Naive thymus-derived CD8-positive, alpha-beta T cell (primary cell): ENCODE measurements at regions not wholly inside any gene's neighbourhood (a gene's known extent, or its start where the extent isn't known, plus 50 kb on each side); places are given as distances from the start of the nearest gene placed in this dataset.

Experiments
- ATAC-seq, 2 donors: fragments of 150-1000 bp; cut with Tn5 transposase in 1 of 2; sonication (Bioruptor Pico), chemical (Tn5 transposase) in 1 of 2; 1 replicate in 1 of 2; 2 replicates in 1 of 2; pipeline ENCODE4 v1.10.0; 2021; ENCODE audit warnings: mild to moderate bottlenecking in 2 of 2, moderate library complexity in 2 of 2
- POLR2A ChIA-PET: fragments of 350-600 bp; sonication (Branson Sonifier 250); formaldehyde crosslinking; loops from one replicate; lab custom pipeline; 2021; ENCODE audit warnings: antibody characterized with exemption; lab: Charles Lee
- DNase-seq, 10 donors: peaks; one replicate each; pipeline versions ENCODE4 v3.0.0 to v3.0.0-alpha.2; 2020 to 2022
- H3K27ac Mint-ChIP-seq, 10 donors: one replicate each; pipeline ENCODE4 v1.8.0; 2020 to 2022; ENCODE audit warnings: mild to moderate bottlenecking in 10 of 10, mixed read lengths in 10 of 10, moderate library complexity in 4 of 10, inconsistent platforms in 1 of 10
- H3K27me3 Mint-ChIP-seq, 5 donors: one replicate each; pipeline ENCODE4 v1.8.0; 2021 to 2022; ENCODE audit warnings: mixed read lengths in 5 of 5
- H3K36me3 Mint-ChIP-seq, 3 donors: one replicate each; pipeline ENCODE4 v1.8.0; 2020 to 2022; ENCODE audit warnings: mixed read lengths in 3 of 3, mild to moderate bottlenecking in 2 of 3, inconsistent platforms in 1 of 3
- H3K4me1 Mint-ChIP-seq, 4 donors: one replicate each; pipeline ENCODE4 v1.8.0; 2021 to 2022; ENCODE audit warnings: mixed read lengths in 4 of 4
- H3K4me3 Mint-ChIP-seq, 10 donors: one replicate each; pipeline ENCODE4 v1.8.0; 2020 to 2022; ENCODE audit warnings: mild to moderate bottlenecking in 10 of 10, mixed read lengths in 10 of 10, moderate library complexity in 6 of 10, inconsistent platforms in 1 of 10
- H3K9me3 Mint-ChIP-seq, 9 donors: one replicate each; pipeline ENCODE4 v1.8.0; 2020 to 2022; ENCODE audit warnings: mixed read lengths in 9 of 9, mild to moderate bottlenecking in 3 of 9, inconsistent platforms in 1 of 9, moderate library complexity in 1 of 9

DNA sequence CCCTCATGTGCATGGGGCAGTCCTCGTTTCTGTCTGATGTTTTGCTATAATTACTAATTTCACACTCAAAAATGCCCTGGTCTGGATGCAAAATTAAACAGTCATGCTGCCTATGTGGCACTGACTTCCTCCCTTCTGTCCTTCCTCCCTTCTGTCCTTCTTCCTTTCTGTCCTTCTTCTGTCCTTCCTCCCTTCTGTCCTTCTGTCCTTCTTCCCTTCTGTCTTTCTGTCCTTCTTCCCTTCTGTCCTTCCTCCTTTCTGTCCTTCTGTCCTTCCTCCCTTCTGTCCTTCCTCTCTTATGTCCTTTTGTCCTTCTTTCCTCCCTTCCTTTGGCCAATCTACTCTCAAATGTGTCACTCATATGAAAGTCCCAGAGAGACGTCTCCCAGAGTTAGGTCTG, 93.8 kb downstream of the IRF8 start:
- Mint-ChIP-seq H3K4me3 (no peak overlapping the region), H3K4me1 (peaks cover 2 to 59% (median 4%) of the 10 kb centered on the region in 4 donors), H3K9me3 (no peaks in the 10 kb centered on the region), H3K36me3 (no peaks in the 10 kb centered on the region), H3K27me3 (peaks cover 3 to 27% (median 6%) of the 10 kb centered on the region in 5 donors), H3K27ac (no peak overlapping the region)
- ATAC-seq (no peak), DNase-seq (no peak)
- POLR2A ChIA-PET: no interaction called here

GRCh38 chr16:85994492-85995490, 95.8 kb downstream of the IRF8 start:
- ATAC-seq (no peak), DNase-seq (no peak)
- POLR2A ChIA-PET: interaction anchor here (0.8 kb wide), 1 partner anchor 173 kb away, joined by 4 read pairs; no protein-coding TSS in a partner anchor
- Mint-ChIP-seq H3K4me3 (peak overlapping the region in 2 of 10 donors; percentile 8 to 19), H3K27me3 (peaks cover 0 to 10% (median 2%) of the 10 kb centered on the region in 5 donors), H3K4me1 (peaks cover 5 to 51% (median 6%) of the 10 kb centered on the region in 4 donors), H3K27ac (peak overlapping the region in 1 of 10 donors; percentile 35), H3K36me3 (no peaks in the 10 kb centered on the region), H3K9me3 (no peaks in the 10 kb centered on the region)

DNA sequence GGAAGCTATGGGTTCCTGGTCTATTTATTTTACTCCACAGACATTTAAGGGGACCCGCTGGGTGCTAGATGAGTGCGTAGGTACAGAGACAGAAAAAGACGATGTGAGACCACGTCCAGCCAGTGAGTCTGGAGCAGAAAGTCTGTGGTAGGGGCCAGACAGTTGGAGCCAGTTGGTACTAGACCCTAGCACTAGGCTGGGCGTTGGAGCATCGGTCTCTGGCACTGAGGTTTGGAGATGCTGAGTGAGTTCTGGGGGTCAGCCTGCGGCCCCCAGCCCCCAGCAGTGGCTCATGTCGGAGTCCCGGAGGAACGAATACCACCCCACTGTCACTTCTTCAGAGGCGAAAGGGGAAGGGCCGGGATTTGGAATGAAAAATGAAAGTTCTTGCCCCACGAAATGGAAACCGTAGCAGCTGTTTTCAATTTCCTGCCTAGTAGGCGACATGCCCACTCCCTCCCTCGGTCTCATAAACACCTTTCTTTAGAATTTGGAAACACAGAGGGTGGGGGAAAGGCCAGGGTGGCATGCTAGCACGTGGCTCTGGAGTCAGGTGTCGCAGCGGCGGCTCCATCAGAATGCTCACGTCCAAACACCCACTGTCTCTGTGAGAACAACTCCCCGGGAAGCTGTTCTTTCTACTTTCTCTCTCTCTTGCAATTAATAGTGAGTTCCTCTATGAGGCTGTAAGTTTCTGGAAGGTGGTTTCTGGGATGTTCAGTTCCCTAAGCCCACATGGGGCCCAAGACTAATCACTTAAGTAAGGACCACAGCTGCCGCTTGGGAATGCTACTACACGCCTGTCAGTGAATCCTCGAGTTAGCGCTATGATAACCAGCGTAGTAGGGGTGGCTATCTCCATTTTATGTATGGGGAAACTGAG, 96.8 kb downstream of the IRF8 start:
- H3K4me3 Mint-ChIP-seq: peak overlapping the region in 2 of 10 donors; percentile 45 to 65
- no peaks in the 10 kb centered on the region for H3K36me3 Mint-ChIP-seq
- no peaks in the 10 kb centered on the region for H3K9me3 Mint-ChIP-seq
- peak overlapping the region in 1 of 10 donors; percentile 35 for H3K27ac Mint-ChIP-seq
- H3K4me1 Mint-ChIP-seq: peaks cover 5 to 42% (median 6%) of the 10 kb centered on the region in 4 donors
- peaks cover 0 to 10% (median 0%) of the 10 kb centered on the region in 5 donors for H3K27me3 Mint-ChIP-seq
- DNase-seq (no peak), ATAC-seq (no peak)
- POLR2A ChIA-PET: no interaction called here

GRCh38 chr16:85996843-85997242, 97.9 kb downstream of the IRF8 start:
- Mint-ChIP-seq H3K4me1 (peaks cover 5 to 37% (median 6%) of the 10 kb centered on the region in 4 donors), H3K27ac (peak overlapping the region in 1 of 10 donors; percentile 32), H3K4me3 (no peak overlapping the region), H3K36me3 (no peaks in the 10 kb centered on the region), H3K27me3 (peaks cover 0 to 10% (median 0%) of the 10 kb centered on the region in 5 donors), H3K9me3 (no peaks in the 10 kb centered on the region)
- DNase-seq: no peak
- no peak for ATAC-seq
- POLR2A ChIA-PET: no interaction called here

- POLR2A ChIA-PET: no interaction called here
- no peaks in the 10 kb centered on the region for H3K9me3 Mint-ChIP-seq
- peaks cover 0 to 5% (median 0%) of the 10 kb centered on the region in 5 donors for H3K27me3 Mint-ChIP-seq
- no peak for ATAC-seq
- no peak for DNase-seq
- H3K27ac Mint-ChIP-seq: no peak overlapping the region
- no peak overlapping the region for H3K4me3 Mint-ChIP-seq
- H3K36me3 Mint-ChIP-seq: no peaks in the 10 kb centered on the region
- peaks cover 4 to 35% (median 5%) of the 10 kb centered on the region in 4 donors for H3K4me1 Mint-ChIP-seq
These were observed 99.4 kb downstream of the IRF8 start for GRCh38 chr16:85998171-85998867.

DNA sequence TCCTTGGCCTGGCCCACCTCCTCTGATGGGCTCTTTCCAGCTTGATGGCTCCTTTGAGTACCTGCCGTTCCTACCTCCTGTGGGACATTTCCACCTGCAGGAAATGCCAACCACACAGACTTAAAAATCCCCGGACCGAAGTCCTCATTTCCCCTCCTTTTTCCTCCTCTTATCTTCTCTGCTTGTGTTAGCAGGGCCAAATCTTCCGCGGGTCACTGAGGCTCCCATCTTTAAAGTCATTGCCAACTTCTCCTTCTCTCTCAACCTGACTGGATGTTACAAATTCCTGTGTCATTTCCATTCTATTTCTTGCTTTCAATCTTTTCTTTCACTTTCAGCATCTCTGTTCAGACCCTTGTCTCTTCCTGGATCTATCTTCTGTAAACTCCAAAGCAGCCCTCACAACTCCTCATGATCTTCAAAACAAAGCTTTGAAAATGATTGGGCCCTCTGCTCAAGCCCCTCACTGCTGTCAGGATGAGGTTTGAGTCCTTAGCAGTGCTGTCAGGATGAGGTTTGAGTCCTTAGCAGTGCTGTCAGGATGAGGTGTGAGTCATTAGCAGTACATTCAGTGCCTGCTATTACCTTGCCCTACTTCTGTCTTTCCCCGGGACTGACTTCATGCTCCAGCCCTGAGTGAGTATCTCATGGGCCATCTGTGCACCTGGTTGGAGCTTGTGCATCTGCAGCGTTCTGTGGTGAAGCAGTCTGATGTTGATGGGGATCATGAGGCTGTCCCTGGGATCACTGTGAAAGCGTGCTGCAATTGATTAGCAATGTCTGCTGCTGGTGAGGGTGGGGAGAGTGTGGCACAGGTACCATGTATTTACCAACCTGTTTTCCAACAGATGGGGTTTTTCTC, 100.1 kb downstream of the IRF8 start:
- Mint-ChIP-seq H3K4me3 (peak overlapping the region in 2 of 10 donors; percentile 2 to 13), H3K36me3 (no peaks in the 10 kb centered on the region), H3K27me3 (peaks cover 0 to 5% (median 1%) of the 10 kb centered on the region in 5 donors), H3K4me1 (peaks cover 4 to 35% (median 5%) of the 10 kb centered on the region in 4 donors), H3K9me3 (no peaks in the 10 kb centered on the region), H3K27ac (peak overlapping the region in 4 of 10 donors; percentile 2 to 55 (median 20))
- POLR2A ChIA-PET: no interaction called here
- DNase-seq: no peak
- ATAC-seq: no peak

DNA sequence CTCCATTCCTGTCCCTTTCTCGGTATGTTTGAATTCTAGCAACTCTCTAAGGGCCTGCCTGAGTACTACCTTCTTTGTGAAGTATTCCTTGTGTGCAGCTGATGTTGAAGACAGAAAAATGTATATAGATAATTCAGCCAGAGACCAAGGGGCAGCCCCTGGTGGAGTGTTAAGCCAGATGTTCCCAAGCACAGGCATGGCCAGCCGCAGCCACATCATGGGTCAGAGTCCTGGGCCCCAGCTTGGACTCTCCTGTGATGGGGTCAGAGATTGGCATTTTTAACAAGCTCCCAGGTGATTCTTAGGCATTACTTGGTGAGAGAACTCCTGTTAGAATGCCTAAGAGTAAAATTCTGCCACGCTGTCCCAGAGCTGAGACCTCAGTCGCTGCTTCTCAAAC, 100.8 kb downstream of the IRF8 start:
- Mint-ChIP-seq H3K9me3 (no peaks in the 10 kb centered on the region), H3K27me3 (peaks cover 0 to 5% (median 0%) of the 10 kb centered on the region in 5 donors), H3K4me1 (peaks cover 4 to 34% (median 5%) of the 10 kb centered on the region in 4 donors), H3K36me3 (no peaks in the 10 kb centered on the region), H3K4me3 (no peak overlapping the region), H3K27ac (peak overlapping the region in 1 of 10 donors; percentile 33)
- POLR2A ChIA-PET: no interaction called here
- ATAC-seq (no peak), DNase-seq (no peak)

DNA sequence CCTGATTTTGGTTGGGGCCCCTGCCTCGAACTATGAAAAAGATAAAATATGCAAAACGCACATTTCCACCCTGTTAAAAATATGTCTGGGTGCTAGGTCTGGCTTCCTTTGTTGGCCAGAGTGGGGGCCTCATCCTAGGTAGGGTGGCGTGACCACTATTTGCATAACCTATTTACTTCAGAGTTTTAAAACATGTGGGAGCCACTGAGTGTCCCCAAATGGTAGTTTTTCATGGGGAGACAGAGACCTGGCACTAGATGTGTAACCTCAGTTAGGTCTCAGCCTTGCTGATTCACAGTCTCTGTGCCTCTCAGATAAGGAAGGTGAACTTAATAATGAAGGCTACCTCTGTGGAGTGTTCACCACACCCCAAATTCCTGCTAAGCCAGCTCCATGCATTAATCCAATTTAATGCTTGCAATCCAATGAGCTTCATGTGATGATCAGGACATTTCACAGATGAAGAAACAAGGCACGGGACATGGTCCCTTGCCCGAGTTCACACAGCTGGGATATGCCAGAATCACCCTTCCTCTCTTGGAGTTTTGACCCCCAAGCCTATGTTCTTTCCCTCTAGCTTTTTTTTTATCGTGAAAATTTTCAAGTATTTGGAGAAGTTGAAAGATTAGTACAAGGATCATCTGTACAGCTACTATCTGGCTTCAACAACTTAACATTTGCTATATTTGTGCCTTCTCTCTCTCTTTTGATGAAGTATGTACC, 103.4 kb downstream of the IRF8 start:
- H3K4me1 Mint-ChIP-seq: peaks cover 2 to 22% (median 5%) of the 10 kb centered on the region in 4 donors
- no peaks in the 10 kb centered on the region for H3K9me3 Mint-ChIP-seq
- no peak overlapping the region for H3K4me3 Mint-ChIP-seq
- H3K27me3 Mint-ChIP-seq: peaks cover 0 to 5% (median 0%) of the 10 kb centered on the region in 5 donors
- ATAC-seq (no peak), DNase-seq (no peak)
- H3K27ac Mint-ChIP-seq: no peak overlapping the region
- no peaks in the 10 kb centered on the region for H3K36me3 Mint-ChIP-seq
- POLR2A ChIA-PET: interaction anchor here (0.6 kb wide), 1 partner anchor 141 kb away, joined by 4 read pairs; no protein-coding TSS in a partner anchor

DNA sequence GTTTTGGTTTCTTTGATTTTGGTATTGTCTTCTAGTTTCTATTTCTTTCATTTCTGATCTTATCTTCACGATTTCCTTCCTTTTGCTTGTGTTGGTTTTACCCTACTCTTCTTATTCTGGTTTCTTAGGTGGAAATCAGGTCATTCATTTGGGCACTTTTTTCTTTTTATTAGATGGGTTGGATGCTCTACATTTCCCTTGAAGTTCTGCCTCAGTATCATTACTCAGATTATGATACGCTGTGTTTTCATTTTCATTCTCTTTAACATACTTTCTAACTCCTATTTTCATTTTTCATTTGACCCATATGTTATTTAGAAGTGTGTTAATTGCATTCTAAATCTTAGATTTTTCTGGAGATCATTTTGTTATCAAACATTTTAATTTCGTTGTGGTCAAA, 108.6 kb downstream of the IRF8 start:
- no peak overlapping the region for H3K4me3 Mint-ChIP-seq

GRCh38 chr16:86010680-86011141, 111.7 kb downstream of the IRF8 start:
- no peak overlapping the region for H3K4me3 Mint-ChIP-seq
- H3K4me1 Mint-ChIP-seq: peaks cover 2 to 26% (median 7%) of the 10 kb centered on the region in 4 donors
- no peaks in the 10 kb centered on the region for H3K36me3 Mint-ChIP-seq
- POLR2A ChIA-PET: no interaction called here
- DNase-seq (peak in 1 of 10 donors; percentile 30), ATAC-seq (no peak)
- peaks cover 0 to 9% (median 3%) of the 10 kb centered on the region in 5 donors for H3K27me3 Mint-ChIP-seq
- H3K9me3 Mint-ChIP-seq: peaks cover 0 to 11% (median 0%) of the 10 kb centered on the region in 9 donors
- peak overlapping the region in 1 of 10 donors; percentile 60 for H3K27ac Mint-ChIP-seq

More for the DNA sequence above, 108.6 kb downstream of the IRF8 start:
- no peak for DNase-seq
- POLR2A ChIA-PET: no interaction called here
- Mint-ChIP-seq H3K4me1 (peaks cover 2 to 27% (median 7%) of the 10 kb centered on the region in 4 donors), H3K27ac (no peak overlapping the region), H3K36me3 (no peaks in the 10 kb centered on the region), H3K27me3 (peaks cover 0 to 6% (median 0%) of the 10 kb centered on the region in 5 donors), H3K9me3 (no peaks in the 10 kb centered on the region)
- no peak for ATAC-seq
